Fibroblast of lung (primary cell): ENCODE measurements at regions not wholly inside any gene's neighbourhood (a gene's known extent, or its start where the extent isn't known, plus 50 kb on each side); places are given as distances from the start of the nearest gene placed in this dataset.

Experiments
- DNase-seq, 2 donors: peaks; one replicate each; pipeline versions ENCODE4 v3.0.0 to v3.0.0-alpha.2; 2010; ENCODE audit warnings: low read depth in 2 of 2
- H2AFZ ChIP-seq: 2 replicates; pipeline ENCODE4 v1.5.1; 2012; ENCODE audit warnings: low read length, control low read depth, inconsistent platforms
- H3K27ac ChIP-seq: 2 replicates; pipeline ENCODE4 v1.5.1; 2011; ENCODE audit warnings: low read length, control low read depth; ENCODE audit not compliant: insufficient read depth
- H3K27me3 ChIP-seq: 2 replicates; pipeline ENCODE4 v1.5.1; 2011; ENCODE audit warnings: mild to moderate bottlenecking, low read length; ENCODE audit not compliant: control insufficient read depth, insufficient read depth
- H3K36me3 ChIP-seq: 2 replicates; pipeline ENCODE4 v1.5.1; 2011; ENCODE audit warnings: low read length; ENCODE audit not compliant: control insufficient read depth, insufficient read depth
- H3K4me1 ChIP-seq: 2 replicates; pipeline ENCODE4 v1.5.1; 2011; ENCODE audit warnings: low read length; ENCODE audit not compliant: control insufficient read depth, insufficient read depth; ENCODE audit errors: extremely low read depth
- H3K4me2 ChIP-seq: 2 replicates; pipeline ENCODE4 v1.5.1; 2011; ENCODE audit warnings: low read length, control low read depth; ENCODE audit not compliant: insufficient read depth; ENCODE audit errors: extremely low read depth
- H3K4me3 ChIP-seq, 4 experiments: fragments of 200-600 bp in 1 of 4; sonication (generic) in 1 of 4; replicated peaks in 1 of 4; 2 replicates each; pipeline ENCODE4 v1.5.1; 2011 to 2016; ENCODE audit warnings: low read length in 4 of 4, low read depth in 3 of 4, mild to moderate bottlenecking in 3 of 4, control low read depth in 2 of 4, inconsistent platforms in 1 of 4, mixed read lengths in 1 of 4; ENCODE audit not compliant: insufficient read depth in 1 of 4; ENCODE audit errors: control extremely low read depth in 1 of 4
- H3K79me2 ChIP-seq: 2 replicates; pipeline ENCODE4 v1.5.1; 2012; ENCODE audit warnings: mild to moderate bottlenecking, low read length, inconsistent platforms; ENCODE audit not compliant: control insufficient read depth, insufficient read depth
- H3K9ac ChIP-seq: 2 replicates; pipeline ENCODE4 v1.5.1; 2011; ENCODE audit warnings: mild to moderate bottlenecking, low read length, control low read depth; ENCODE audit not compliant: insufficient read depth
- H3K9me3 ChIP-seq: 2 replicates; pipeline ENCODE4 v1.5.1; 2012; ENCODE audit warnings: low read depth, low read length; ENCODE audit not compliant: control insufficient read depth, insufficient read depth
- H4K20me1 ChIP-seq: 2 replicates; pipeline ENCODE4 v1.5.1; 2011; ENCODE audit warnings: low read length; ENCODE audit not compliant: control insufficient read depth, insufficient read depth; ENCODE audit errors: extremely low read depth
- CTCF ChIP-seq, 2 donors: IDR thresholded peaks in 1 of 2; conservative IDR thresholded peaks in 1 of 2; 1 replicate in 1 of 2; 2 replicates in 1 of 2; pipeline ENCODE4 v1.5.1; 2011 to 2012; ENCODE audit warnings: low read length in 2 of 2, control low read depth in 1 of 2, inconsistent platforms in 1 of 2, low read depth in 1 of 2, mild to moderate bottlenecking in 1 of 2
- EZH2 ChIP-seq: IDR thresholded peaks from 2 replicates; pipeline ENCODE4 v1.5.1; 2012; ENCODE audit warnings: low read length, control low read depth, mild to moderate bottlenecking; ENCODE audit errors: missing control alignments

GRCh38 chr4:141807103-141807891, 170.9 kb downstream of the IL15 start:
- Histone ChIP-seq H3K4me1 (peaks cover 7% of the 10 kb centered on the region), H3K27ac (peak overlapping the region; percentile 35), H3K4me2 (no peak overlapping the region), H3K36me3 (no peaks in the 10 kb centered on the region), H3K79me2 (no peaks in the 10 kb centered on the region), H3K4me3 (no peak overlapping the region), H3K9me3 (no peaks in the 10 kb centered on the region), H4K20me1 (no peaks in the 10 kb centered on the region), H3K27me3 (no peaks in the 10 kb centered on the region), H2AFZ (no peak overlapping the region), H3K9ac (no peak overlapping the region)
- TF ChIP-seq EZH2 (no peak), CTCF (conservative IDR thresholded peaks at IDR 0.05 in 1 of 2, IDR thresholded peaks at IDR 0.05 in 1 of 2; ENCODE audit: low read depth in 1 of 2, low read length in 2 of 2) (no peak)
- DNase-seq: peak; percentile 52 to 87

- H3K27ac ChIP-seq: no peak overlapping the region
Measured at GRCh38 chr4:141810038-141810711, 173.8 kb downstream of the IL15 start.

More at GRCh38 chr4:141810038-141810711, 173.8 kb downstream of the IL15 start:
- Histone ChIP-seq H2AFZ (no peak overlapping the region), H4K20me1 (no peaks in the 10 kb centered on the region), H3K4me1 (peaks cover 7% of the 10 kb centered on the region), H3K9ac (no peak overlapping the region), H3K9me3 (no peaks in the 10 kb centered on the region), H3K4me3 (no peak overlapping the region), H3K4me2 (no peak overlapping the region), H3K79me2 (no peaks in the 10 kb centered on the region), H3K36me3 (no peaks in the 10 kb centered on the region), H3K27me3 (no peaks in the 10 kb centered on the region)
- DNase-seq: peak in 1 of 2 donors; percentile 46
- no peak for TF ChIP-seq EZH2
- TF ChIP-seq CTCF (conservative IDR thresholded peaks at IDR 0.05 in 1 of 2, IDR thresholded peaks at IDR 0.05 in 1 of 2; ENCODE audit: low read depth in 1 of 2, low read length in 2 of 2): no peak
